Mucosa of gallbladder (tissue), 1 donor: ENCODE measurements at regions not wholly inside any gene's neighbourhood (a gene's known extent, or its start where the extent isn't known, plus 50 kb on each side); places are given as distances from the start of the nearest gene placed in this dataset.
"Not testable (repeated sequence)": the region's sequence is repeated elsewhere in the genome, so short reads cannot be mapped to it uniquely, and the experiment has no call there.

Experiments
- DNase-seq: peaks from one replicate; pipeline ENCODE4 v3.0.0-alpha.2; 2020; ENCODE audit warnings: low spot score
- donor health status: DM: no; HTN: no; CAD: no.

DNA sequence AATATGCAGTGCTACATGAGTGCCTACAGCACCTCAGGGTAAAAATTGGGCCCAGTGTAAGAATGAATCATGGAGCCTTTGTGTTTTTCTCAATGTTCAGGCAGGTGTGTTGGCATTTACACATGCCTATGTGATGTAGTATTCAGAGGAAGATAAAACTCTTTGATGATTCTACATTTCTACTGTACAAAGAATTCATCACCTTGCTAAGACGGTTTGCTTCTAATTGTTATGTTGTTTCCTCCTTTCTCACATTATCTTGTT lies 867.3 kb downstream of the TTLL7 start:
- DNase-seq = no peak

DNA sequence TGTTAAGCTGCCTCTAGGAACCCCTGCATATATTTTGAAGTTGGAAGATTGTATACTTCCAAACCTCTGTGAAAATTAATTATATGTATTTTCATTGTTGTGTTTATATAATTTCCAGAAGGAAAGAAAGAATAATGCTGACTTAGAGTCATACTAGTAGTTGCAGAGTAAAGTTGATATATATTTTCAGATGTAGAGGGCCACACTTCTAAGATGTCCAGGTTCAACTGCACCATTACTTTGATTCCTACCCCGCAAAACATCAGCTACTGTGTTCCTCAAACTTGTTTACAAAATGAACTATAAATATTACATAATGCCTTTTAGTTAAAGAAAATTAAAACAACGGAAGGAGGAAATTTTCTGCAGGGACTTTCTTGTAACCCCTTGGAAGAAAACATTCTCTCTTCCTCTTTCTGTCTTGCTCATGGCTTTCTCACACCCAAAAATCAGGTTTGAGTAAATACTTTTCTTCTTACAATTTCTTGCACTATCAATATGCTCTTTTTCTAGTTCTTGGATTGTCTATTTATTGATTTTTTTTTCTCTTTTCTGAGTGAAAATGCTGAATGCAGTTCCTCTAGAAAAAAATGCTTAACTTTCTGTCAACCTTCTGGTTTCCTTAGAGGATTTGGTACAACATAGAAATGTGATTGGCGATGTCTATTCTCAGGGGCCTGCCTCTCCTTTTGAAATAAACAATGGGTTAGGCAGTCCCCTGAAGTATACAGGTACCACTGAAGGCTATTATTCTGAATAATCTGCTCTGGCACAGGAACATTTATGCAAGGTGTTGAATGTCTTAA lies 867.8 kb downstream of the TTLL7 start:
- no peak for DNase-seq

- DNase-seq = no peak
These were observed 869.8 kb downstream of the TTLL7 start for GRCh38 chr1:83129107-83129506.

GRCh38 chr1:83125456-83125855 lies 873.5 kb downstream of the TTLL7 start:
- DNase-seq = no peak

DNA sequence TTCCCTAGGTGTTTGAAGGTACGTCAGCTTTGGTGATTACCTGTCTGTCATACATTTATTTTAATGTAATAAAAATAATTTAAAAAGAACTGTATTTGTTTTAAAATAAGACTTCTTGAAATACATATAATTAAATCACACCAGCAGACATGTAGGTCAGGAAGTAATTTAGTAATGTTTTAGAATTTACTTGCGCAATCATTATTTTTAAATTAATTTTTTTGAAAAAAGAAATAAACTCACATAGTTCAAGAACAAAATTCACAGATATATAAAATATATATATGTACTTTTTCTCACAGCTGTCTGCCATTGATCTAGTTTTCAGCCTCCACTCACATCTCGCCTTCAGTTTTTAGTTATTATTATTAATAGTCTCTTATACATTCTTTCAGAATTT lies 875.9 kb downstream of the TTLL7 start:
- DNase-seq = no peak

DNA sequence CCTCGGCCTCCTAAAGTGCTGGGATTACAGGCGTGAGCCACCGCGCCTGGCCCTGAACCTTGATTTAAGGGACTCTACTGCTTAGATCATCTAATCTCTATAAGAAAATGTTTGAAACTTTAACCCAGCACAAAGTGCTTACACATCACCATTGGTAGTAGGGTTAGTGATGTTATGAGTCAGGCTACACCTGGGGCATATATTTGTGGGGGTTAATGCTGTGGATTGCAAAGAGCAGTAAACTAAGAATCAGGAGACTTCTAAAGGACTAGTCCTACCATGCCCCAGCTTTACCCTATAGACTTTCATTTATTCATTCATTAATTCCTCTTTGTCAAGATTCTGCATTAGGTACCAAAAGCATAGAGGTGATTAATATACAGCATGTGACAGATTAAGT lies 880.5 kb downstream of the TTLL7 start:
- no peak for DNase-seq

GRCh38 chr1:83117030-83117429 lies 881.9 kb downstream of the TTLL7 start:
- not testable (repeated sequence) for DNase-seq

DNA sequence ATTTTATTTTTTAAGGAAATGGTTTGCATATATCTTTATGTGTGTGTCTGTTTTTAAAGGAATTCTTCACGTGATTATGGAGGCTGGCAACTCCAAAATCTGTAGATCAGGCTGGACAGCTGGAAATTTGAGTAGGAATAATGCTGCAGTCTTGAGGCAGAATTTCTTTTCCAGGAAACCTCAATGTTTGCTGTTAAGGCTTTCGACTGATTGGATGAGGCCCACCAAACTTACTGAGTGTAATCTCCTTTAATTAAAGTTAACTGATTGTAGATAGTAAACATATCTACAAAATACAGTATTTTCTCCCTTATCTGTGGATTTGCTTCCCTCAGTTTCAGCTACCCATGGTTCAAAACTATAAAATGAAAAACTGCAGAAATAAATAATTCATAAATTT lies 883.1 kb downstream of the TTLL7 start:
- no peak for DNase-seq

GRCh38 chr1:83114136-83114834 lies 884.6 kb downstream of the TTLL7 start:
- no peak for DNase-seq

GRCh38 chr1:83113652-83114051 lies 885.3 kb downstream of the TTLL7 start:
- no peak for DNase-seq

DNA sequence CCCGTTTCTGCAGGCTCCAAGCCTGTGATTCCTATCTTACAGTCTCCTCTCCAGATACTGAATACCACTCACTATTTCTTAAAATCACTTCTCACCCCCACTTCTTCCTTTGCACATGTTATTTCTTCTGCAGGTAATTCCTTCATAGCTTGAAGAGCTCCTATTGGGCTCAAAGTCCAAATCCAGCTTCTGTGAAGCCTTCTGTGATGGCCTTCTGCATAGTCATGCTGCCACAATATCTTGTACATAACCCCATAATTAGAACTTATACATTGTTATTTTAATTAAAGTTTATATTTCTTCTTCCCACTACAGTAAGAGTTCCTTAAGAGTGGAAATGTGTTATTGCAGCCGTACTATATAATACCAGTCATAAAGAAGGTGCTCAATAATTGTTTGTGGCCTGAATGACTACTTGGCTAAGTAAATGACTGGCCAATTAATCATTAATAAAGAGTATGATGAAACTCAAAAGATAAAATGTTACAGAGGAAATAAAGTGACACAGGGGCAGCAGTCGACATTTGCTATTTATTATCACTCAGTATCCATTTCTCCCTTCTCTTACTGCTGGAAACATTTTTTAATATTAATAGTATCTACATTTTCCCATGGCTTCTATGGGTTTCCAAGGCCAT lies 886.6 kb downstream of the TTLL7 start:
- DNase-seq = no peak

DNA sequence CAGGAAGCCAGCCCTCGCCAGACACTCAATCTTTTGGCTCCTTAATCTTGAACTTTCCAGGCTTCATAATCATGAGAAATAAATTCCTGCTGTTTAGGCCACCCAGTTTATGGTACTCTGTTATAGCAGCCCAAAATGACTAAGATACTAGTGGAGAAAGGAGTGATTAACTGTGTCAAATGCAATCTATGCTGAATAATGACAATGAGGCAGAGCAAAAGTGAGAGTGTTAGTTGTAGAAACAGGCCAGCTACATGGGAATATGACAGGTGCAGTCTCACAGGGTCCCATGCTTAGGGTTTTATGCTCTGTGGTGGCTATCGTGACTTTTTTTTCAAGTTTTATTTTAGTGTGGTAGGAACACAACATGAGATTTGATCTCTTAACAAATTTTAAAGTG lies 888.8 kb downstream of the TTLL7 start:
- DNase-seq = no peak

DNA sequence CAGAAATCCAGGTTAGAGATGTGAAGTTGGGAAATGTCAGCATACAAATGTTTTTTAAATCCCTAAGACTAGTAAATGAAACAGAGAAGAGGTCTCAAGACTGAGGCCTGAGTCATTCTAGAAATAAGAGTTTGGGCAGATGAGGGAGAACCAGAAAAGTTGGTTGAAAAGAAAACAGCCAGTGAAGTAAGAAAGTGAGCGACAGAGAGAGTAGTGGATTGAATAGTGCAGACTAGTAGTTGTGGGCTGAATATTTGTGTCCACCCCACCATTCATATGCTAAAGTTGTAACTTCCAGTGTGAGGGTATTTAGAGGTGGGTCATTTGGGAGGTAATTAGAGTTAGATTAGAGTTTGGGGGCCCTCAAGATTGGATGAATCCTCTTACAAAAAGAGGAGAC lies 889.2 kb downstream of the TTLL7 start:
- no peak for DNase-seq

GRCh38 chr1:83104558-83104957 lies 894.4 kb downstream of the TTLL7 start:
- DNase-seq = no peak

GRCh38 chr1:83103341-83103740 lies 895.6 kb downstream of the TTLL7 start:
- DNase-seq = no peak

DNA sequence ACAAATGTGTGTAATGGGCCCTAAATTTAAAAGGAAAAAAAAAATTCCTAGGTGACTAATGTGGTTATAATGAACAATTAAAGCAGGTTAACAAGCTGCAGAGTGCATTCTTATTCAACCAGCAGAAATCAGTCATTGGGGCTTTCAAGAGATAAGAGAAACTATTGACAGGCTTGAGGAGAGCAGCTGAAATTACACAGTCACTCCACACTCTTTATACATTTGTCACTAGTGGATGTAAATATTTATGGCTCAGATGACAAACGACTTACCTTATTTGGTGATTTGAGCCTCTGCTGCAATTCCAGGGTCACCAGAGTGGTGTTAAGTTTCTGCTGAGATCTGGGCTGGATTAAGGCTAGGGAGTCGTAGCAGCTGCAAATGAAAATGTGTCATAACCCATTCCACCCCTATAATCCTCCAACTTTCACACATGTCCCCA lies 896.3 kb downstream of the TTLL7 start:
- no peak for DNase-seq

- DNase-seq = no peak
These were observed 897.5 kb downstream of the TTLL7 start for GRCh38 chr1:83101406-83101805.

DNA sequence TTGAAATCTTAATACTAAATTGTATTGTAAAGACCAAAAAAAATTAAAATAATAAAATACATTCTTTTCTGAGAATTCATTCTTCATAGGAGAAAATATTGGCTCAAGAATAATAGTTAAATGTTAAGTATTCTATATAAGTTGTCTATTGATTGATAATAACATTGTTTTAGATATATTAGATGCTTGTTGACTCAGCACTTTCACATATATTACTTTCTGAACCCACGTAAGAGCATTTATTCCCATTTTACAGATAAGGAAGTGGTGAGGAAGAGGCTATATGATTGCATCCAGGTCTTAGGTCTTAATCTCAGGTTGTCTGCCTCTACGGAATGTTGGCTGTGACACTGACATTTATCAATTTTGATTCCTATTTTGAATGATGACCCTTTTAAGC lies 898.8 kb downstream of the TTLL7 start:
- no peak for DNase-seq

DNA sequence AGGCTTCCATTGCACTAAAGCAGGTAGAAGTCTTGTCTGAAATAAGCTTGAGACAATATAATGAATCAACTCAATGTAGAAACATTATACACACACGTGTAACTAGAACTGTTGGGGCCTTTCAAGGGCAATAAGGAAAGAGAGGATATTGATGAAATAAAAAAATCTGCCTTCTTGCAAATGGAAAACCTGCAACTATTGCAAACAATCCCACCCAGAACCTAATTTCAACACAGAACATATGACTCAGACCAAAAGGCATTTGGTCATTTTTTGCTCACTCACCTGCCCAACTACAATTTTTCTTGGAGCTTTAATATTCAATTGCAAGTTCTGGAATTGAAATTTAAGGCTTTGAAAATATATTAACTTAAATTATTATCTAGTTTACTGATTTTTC lies 900.1 kb downstream of the TTLL7 start:
- DNase-seq = no peak

DNA sequence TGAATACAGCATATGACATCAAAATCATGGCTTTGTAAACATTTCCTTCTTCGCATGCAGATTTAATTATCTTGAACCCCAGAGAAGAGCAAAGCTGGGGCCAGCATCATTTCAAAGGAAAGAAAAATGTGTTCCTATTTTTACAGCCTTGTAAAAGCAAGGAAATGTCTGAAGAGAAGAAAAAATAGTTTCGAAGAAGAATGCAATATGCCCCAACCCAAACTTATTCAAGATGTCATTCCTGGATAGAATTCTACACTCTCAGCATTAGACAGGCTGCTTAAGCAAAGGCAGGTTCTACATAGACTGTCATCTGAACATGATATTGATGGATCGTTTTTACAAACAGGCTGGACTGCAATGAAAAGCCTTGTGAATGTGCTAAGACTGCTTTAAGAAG lies 900.8 kb downstream of the TTLL7 start:
- no peak for DNase-seq

- DNase-seq = no peak
These were observed 901.2 kb downstream of the TTLL7 start for GRCh38 chr1:83097715-83098114.

DNA sequence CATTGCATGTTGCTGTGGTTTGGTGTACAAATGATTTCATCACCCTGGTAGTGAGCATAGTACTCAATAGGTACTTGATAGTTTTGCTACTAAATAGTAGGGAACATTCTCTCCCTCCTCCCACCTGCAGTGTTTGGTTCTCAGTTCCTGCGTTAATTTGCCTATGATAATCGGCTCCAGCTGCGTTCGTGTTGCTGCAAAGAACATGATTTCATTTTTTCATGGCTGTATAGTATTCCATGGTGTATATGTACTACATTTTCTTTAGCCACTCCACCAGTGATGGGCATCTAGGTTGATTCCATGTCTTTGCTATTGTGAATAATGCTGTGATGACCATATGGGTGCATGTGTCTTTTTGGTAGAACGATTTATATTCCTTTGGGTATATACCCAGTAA lies 903.4 kb downstream of the TTLL7 start:
- no peak for DNase-seq

DNA sequence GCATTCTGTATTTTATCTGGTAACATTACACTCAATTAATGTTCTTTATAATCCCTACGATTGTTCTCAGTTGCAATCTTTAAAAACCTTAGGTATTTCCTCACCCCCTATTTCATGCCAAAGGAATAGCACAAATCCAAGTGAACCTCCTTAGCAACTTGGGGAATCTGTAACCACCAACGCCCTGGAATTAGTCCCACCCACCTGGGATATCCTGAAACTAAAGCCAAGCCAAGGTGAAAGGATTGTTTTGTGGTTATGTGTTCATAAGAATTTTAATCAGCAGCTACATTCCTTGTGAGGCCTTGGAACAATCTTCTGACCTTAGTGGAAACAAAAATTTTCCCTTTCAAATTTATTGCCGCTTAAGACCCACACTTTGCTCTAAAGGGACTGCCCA lies 908.7 kb downstream of the TTLL7 start:
- no peak for DNase-seq
